ENCODE measurements at regions not wholly inside any gene's neighbourhood (a gene's known extent, or its start where the extent isn't known, plus 50 kb on each side); places are given as distances from the start of the nearest gene placed in this dataset.

GRCh38 chr6:1088492-1089001 lies 223.4 kb upstream of the FOXQ1 start:
- TF ChIP-seq EZH2 (IDR thresholded peaks at IDR 0.05; ENCODE audit: borderline replicate concordance, low read length) (no peak), CTCF (conservative IDR thresholded peaks at IDR 0.05 in 1 of 2, IDR thresholded peaks at IDR 0.05 in 1 of 2; ENCODE audit: extremely low read depth in 1 of 2, insufficient read depth in 1 of 2, low read depth in 1 of 2, low read length in 2 of 2) (no peak)

All from mammary epithelial cell (primary cell).